ENCODE measurements at regions not wholly inside any gene's neighbourhood (a gene's known extent, or its start where the extent isn't known, plus 50 kb on each side); places are given as distances from the start of the nearest gene placed in this dataset.

DNA sequence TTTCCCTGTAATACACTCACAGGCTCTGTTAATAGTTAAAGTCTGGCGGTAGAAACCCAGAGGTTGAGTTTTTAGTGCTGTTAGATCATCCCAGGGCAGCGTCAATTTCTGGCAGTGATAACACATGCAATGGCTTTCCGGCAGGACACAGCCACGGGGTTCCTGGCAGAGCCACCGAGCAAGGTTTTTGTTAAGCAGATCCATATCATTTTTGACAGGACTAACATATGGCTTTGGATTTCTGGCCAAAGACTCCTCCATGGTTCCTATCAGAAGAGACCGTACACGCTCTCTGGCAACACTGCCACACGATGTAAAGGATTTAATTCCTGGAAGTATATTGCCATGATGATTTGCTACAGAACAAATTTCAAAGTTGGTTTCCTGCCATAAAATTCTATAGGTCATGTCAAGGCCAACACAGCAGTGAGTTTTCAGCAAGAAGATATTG lies 854.3 kb downstream of the LRRTM4 start:
- Histone ChIP-seq H3K79me2 (ENCODE audit: control insufficient read depth, insufficient read depth, low read length) (no peaks in the 10 kb centered on the region), H3K9ac (replicated peaks; ENCODE audit: extremely low read depth, insufficient read depth, low read length) (no peak overlapping the region), H3K4me3 (replicated peaks in 1 of 3; ENCODE audit: insufficient read depth in 1 of 3, low read depth in 1 of 3, low read length in 3 of 3) (no peak overlapping the region), H3K36me3 (ENCODE audit: control insufficient read depth in 2 of 2, extremely low read depth in 1 of 2, insufficient read depth in 2 of 2, low read length in 2 of 2) (no peaks in the 10 kb centered on the region), H3K27me3 (ENCODE audit: control insufficient read depth in 2 of 2, insufficient read depth in 2 of 2, low read length in 2 of 2) (no peaks in the 10 kb centered on the region), H3K4me1 (ENCODE audit: control insufficient read depth, extremely low read depth, insufficient read depth, low read length) (no peaks in the 10 kb centered on the region), H2AFZ (ENCODE audit: low read depth, low read length) (no peak overlapping the region), H3K4me2 (ENCODE audit: insufficient read depth, low read length) (no peak overlapping the region), H3K27ac (ENCODE audit: insufficient read depth, low read depth, low read length) (no peak overlapping the region), H3K9me1 (replicated peaks; ENCODE audit: control insufficient read depth, extremely low read depth, insufficient read depth, low read length) (no peaks in the 10 kb centered on the region), H4K20me1 (replicated peaks; ENCODE audit: control insufficient read depth, extremely low read depth, insufficient read depth, low read length) (no peaks in the 10 kb centered on the region), H3K9me3 (replicated peaks; ENCODE audit: control insufficient read depth, insufficient read depth, low read length) (no peaks in the 10 kb centered on the region)
- ChIA-PET CTCF (no interaction called here), POLR2A (no interaction called here)
- intact Hi-C loops (cut with micrococcal nuclease) (no loop called here), dilution Hi-C loops (cut with MboI; ENCODE audit: extremely low pct_ligation_motif_present, low sequenced_read_pairs) (no loop called here)
- TF ChIP-seq MYC (IDR thresholded peaks at IDR 0.05; ENCODE audit: low read depth, low read length) (no peak), POLR2AphosphoS5 (IDR thresholded peaks at IDR 0.05; ENCODE audit: insufficient read depth, low read depth, low read length) (no peak), EZH2 (IDR thresholded peaks at IDR 0.05; ENCODE audit: borderline replicate concordance, low read depth, low read length, severe bottlenecking) (no peak), FOS (IDR thresholded peaks at IDR 0.05; ENCODE audit: borderline replicate concordance, insufficient read depth, low read length) (no peak), POLR2A (IDR thresholded peaks at IDR 0.05; ENCODE audit: low read depth, low read length) (no peak), GATA2 (IDR thresholded peaks at IDR 0.05; ENCODE audit: insufficient read depth, insufficient read length, low read depth, low read length) (no peak), JUN (IDR thresholded peaks at IDR 0.05; ENCODE audit: borderline replicate concordance, insufficient read depth, insufficient read length, low read depth) (no peak)
- TF ChIP-seq, protein P1, sequence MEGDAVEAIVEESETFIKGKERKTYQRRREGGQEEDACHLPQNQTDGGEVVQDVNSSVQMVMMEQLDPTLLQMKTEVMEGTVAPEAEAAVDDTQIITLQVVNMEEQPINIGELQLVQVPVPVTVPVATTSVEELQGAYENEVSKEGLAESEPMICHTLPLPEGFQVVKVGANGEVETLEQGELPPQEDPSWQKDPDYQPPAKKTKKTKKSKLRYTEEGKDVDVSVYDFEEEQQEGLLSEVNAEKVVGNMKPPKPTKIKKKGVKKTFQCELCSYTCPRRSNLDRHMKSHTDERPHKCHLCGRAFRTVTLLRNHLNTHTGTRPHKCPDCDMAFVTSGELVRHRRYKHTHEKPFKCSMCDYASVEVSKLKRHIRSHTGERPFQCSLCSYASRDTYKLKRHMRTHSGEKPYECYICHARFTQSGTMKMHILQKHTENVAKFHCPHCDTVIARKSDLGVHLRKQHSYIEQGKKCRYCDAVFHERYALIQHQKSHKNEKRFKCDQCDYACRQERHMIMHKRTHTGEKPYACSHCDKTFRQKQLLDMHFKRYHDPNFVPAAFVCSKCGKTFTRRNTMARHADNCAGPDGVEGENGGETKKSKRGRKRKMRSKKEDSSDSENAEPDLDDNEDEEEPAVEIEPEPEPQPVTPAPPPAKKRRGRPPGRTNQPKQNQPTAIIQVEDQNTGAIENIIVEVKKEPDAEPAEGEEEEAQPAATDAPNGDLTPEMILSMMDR (IDR thresholded peaks at IDR 0.05; ENCODE audit: extremely low read depth in 1 of 2, insufficient read depth in 1 of 2, low read depth in 1 of 2, low read length in 2 of 2), result no peak
- TF ChIP-seq, protein P2, sequence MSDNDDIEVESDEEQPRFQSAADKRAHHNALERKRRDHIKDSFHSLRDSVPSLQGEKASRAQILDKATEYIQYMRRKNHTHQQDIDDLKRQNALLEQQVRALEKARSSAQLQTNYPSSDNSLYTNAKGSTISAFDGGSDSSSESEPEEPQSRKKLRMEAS (IDR thresholded peaks at IDR 0.05; ENCODE audit: insufficient read depth, insufficient read length), result no peak
- no peak for FAIRE-seq
- no TSS peak for BruUV-seq (replicated peaks)
- DNase-seq (ENCODE audit: low read depth, low spot score), result no peak

Data from endothelial cell of umbilical vein (primary cell).